ENCODE measurements at regions not wholly inside any gene's neighbourhood (a gene's known extent, or its start where the extent isn't known, plus 50 kb on each side); places are given as distances from the start of the nearest gene placed in this dataset.

- no peak for TF ChIP-seq POLR2A (IDR thresholded peaks at IDR 0.05)
- TF ChIP-seq CTCF (IDR thresholded peaks at IDR 0.05): no peak
Observed at GRCh38 chr9:36517131-36517530, 55.6 kb upstream of the MELK start.
